GM12892 (cell line): ENCODE measurements at regions not wholly inside any gene's neighbourhood (a gene's known extent, or its start where the extent isn't known, plus 50 kb on each side); places are given as distances from the start of the nearest gene placed in this dataset.

ENCODE experiments used
- POLR2A ChIP-seq: IDR thresholded peaks from 2 replicates; pipeline ENCODE4 v1.6.1; 2011; ENCODE audit warnings: low read depth, low read length, control low read depth
- TAF1 ChIP-seq: IDR thresholded peaks from 2 replicates; pipeline ENCODE4 v1.6.1; 2011; ENCODE audit warnings: low read depth, mild to moderate bottlenecking, control low read depth, low read length, borderline replicate concordance

- TF ChIP-seq TAF1: no peak
- no peak for TF ChIP-seq POLR2A
Measured at GRCh38 chr1:88293691-88294190, 390.3 kb upstream of the PKN2 start.
